ENCODE measurements at regions not wholly inside any gene's neighbourhood (a gene's known extent, or its start where the extent isn't known, plus 50 kb on each side); places are given as distances from the start of the nearest gene placed in this dataset.

- H3K4me3 ChIP-seq = no peak overlapping the region
- H3K27ac ChIP-seq = no peak overlapping the region
- DNase-seq (ENCODE audit: low spot score) = no peak
- no peak for TF ChIP-seq CTCF (IDR thresholded peaks at IDR 0.05)
Observed at GRCh38 chrX:122910697-122911096, 273.4 kb upstream of the GRIA3 start.

- Histone ChIP-seq H3K4me3 (no peak overlapping the region), H3K27ac (no peak overlapping the region)
- DNase-seq (ENCODE audit: low spot score) = no peak
- no peak for TF ChIP-seq CTCF (IDR thresholded peaks at IDR 0.05)
Observed at GRCh38 chrX:122913134-122913533, 270.9 kb upstream of the GRIA3 start.

GRCh38 chrX:122913764-122914163 lies 270.3 kb upstream of the GRIA3 start:
- DNase-seq (ENCODE audit: low spot score) = no peak
- Histone ChIP-seq H3K27ac (no peak overlapping the region), H3K4me3 (no peak overlapping the region)
- TF ChIP-seq CTCF (IDR thresholded peaks at IDR 0.05) = no peak

- DNase-seq (ENCODE audit: low spot score) = no peak
- no peak overlapping the region for H3K27ac ChIP-seq
- no peak overlapping the region for H3K4me3 ChIP-seq
- no peak for TF ChIP-seq CTCF (IDR thresholded peaks at IDR 0.05)
Observed at GRCh38 chrX:122914256-122914655, 269.8 kb upstream of the GRIA3 start.

- H3K27ac ChIP-seq = no peak overlapping the region
- no peak overlapping the region for H3K4me3 ChIP-seq
- no peak for DNase-seq (ENCODE audit: low spot score)
- no peak for TF ChIP-seq CTCF (IDR thresholded peaks at IDR 0.05)
Observed at GRCh38 chrX:122934131-122934530, 249.9 kb upstream of the GRIA3 start.

GRCh38 chrX:122940199-122940598 lies 243.9 kb upstream of the GRIA3 start:
- Histone ChIP-seq H3K4me3 (no peak overlapping the region), H3K27ac (no peak overlapping the region)
- DNase-seq (ENCODE audit: low spot score) = no peak
- TF ChIP-seq CTCF (IDR thresholded peaks at IDR 0.05) = no peak

GRCh38 chrX:122941806-122942205 lies 242.3 kb upstream of the GRIA3 start:
- no peak overlapping the region for H3K27ac ChIP-seq
- TF ChIP-seq CTCF (IDR thresholded peaks at IDR 0.05) = no peak
- DNase-seq (ENCODE audit: low spot score) = no peak
- H3K4me3 ChIP-seq = no peak overlapping the region

Measured in coronary artery (tissue), 2 donors.